GM18951 (cell line): ENCODE measurements at regions not wholly inside any gene's neighbourhood (a gene's known extent, or its start where the extent isn't known, plus 50 kb on each side); places are given as distances from the start of the nearest gene placed in this dataset.

Source experiments
- POLR2A ChIP-seq: IDR thresholded peaks from 4 replicates; pipeline ENCODE4 v1.6.1; 2011; ENCODE audit warnings: mild to moderate bottlenecking; ENCODE audit not compliant: insufficient read length, insufficient read depth; ENCODE audit errors: extremely low read depth
- in situ Hi-C: fragments of 300-500 bp; cut with MboI; formaldehyde crosslinking; loops from one replicate; pipeline ENCODE4 v1.12.0; 2022; ENCODE audit warnings: low sequenced_read_pairs, mixed read lengths, inconsistent platforms; ENCODE audit not compliant: unreplicated experiment

DNA sequence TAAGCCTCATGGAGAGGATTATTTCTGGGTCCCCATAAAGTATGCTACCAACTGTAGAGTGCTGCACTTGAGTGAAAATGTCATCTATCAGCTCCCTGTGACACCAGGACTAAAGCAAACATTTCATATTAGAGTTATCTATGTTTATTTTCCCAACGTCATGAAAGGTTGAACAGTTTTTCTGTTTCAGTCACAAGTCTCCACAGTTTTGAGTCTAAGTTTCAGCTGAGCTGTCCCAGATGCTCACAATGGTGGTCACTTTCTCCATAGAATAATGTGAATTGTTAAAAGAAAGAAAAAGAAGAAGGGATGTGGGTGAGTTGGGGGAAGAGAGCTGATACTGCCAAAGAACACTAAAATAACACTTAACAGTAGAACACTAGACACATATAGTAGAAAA is 126.3 kb upstream of the C9orf72 start:
- no peak for TF ChIP-seq POLR2A
- in situ Hi-C loops, result no loop called here

GRCh38 chr9:27701016-27701415 is 127.7 kb upstream of the C9orf72 start:
- no peak for TF ChIP-seq POLR2A
- in situ Hi-C loops, result no loop called here

- TF ChIP-seq POLR2A, result no peak
- in situ Hi-C loops, result no loop called here
These were observed 128.3 kb upstream of the C9orf72 start for GRCh38 chr9:27701587-27701986.

DNA sequence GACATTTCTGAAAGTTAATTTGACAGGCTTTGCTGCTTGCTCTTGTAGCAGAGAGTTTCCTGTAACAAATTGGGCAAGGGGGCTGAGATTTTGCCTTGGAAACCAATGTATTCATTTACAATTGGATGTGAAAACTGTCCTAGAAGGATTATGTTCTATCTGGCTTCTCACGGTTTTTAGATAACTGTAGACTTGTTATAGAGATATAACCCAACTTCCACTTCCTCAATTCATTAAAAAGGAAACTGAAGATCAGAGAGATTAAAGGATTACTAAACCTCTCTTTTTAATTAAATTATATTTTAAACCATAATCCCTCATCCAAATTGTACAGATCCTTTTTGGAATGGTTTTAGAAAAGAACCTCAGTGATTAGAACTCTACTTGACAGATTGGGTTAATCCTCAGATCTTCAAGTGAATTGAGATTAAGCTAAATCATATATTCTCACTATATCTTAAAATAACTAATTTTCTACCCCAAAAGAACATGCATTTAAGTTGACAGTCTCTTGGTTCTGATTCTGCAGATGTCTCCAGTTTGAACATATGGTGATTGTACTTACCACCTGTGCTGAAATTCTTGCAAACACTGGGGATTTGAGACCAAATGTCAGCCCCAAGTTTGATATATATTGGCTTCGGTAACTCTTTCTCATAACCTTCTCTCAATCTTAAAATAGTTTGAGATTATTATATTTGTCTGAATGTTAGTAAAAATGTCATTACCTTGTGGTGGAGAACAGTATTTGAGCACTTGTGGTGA is 130.1 kb upstream of the C9orf72 start:
- no peak for TF ChIP-seq POLR2A
- in situ Hi-C loops, result no loop called here

DNA sequence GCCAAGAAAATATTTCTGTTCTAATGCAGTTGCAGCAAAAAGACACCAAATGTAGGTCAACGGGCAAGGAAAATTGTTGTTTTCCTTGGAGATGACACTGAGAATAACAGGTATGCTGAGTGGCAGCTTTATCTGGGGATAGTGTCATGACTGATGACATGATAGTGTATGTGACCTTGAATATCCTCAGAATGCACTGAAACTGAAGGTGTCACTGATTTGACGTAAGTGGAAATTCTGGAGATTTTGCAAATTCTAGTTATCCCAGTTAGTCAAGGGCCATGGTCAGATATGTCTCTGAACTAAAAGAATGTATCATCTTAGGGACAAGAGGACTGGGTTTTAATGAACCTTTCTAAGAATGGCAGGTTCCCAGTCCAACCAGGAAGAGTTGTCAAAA is 138.0 kb upstream of the C9orf72 start:
- in situ Hi-C loops, result no loop called here
- no peak for TF ChIP-seq POLR2A

GRCh38 chr9:27712806-27713205 is 139.5 kb upstream of the C9orf72 start:
- in situ Hi-C loops, result no loop called here
- no peak for TF ChIP-seq POLR2A

- in situ Hi-C loops, result no loop called here
- no peak for TF ChIP-seq POLR2A
These were observed 141.1 kb upstream of the C9orf72 start for GRCh38 chr9:27714388-27714787.

GRCh38 chr9:27715651-27716050 is 142.4 kb upstream of the C9orf72 start:
- in situ Hi-C loops, result no loop called here

DNA sequence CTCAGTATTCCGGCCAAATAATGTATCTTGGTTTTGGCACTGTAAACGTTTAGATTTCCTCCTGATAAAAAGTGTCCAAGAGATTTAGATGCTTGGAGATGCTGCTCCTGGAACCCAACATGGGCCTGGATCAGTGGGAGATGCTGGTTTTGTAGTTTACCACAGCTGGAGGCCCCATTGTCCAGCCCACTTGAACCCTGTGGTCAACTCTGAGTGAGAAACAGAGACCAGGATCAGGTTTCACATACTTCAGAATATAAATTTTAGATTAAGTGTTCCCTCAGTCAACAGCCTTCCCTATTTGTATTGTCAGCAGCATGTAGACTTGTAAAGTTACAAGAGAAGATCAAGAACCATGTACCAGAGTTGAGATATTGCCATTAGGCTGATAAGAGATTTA is 144.7 kb upstream of the C9orf72 start:
- in situ Hi-C loops, result no loop called here

More at GRCh38 chr9:27715651-27716050, 142.4 kb upstream of the C9orf72 start:
- no peak for TF ChIP-seq POLR2A

GRCh38 chr9:27719711-27720110 is 146.4 kb upstream of the C9orf72 start:
- TF ChIP-seq POLR2A, result no peak
- in situ Hi-C loops, result no loop called here

More for the DNA sequence above, 144.7 kb upstream of the C9orf72 start:
- TF ChIP-seq POLR2A, result no peak

DNA sequence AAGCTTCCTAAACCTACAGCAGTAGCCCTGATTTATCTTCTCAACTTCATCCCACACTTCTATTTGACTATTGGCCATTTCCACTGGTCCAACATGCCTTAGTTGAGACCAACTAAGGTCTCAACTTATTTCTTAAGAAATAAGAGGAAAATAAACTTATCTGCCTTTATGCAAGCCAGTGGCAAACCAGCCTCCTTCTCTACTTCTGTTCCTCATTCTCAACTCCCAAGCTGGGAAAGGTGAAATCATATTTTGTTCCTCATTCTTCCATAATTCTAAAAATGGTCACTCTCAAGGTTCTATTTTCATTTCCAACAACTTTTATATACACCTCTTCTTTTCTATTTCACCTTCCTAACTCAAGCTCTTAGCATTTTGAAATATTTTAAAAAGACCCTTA is 149.6 kb upstream of the C9orf72 start:
- in situ Hi-C loops, result no loop called here
- TF ChIP-seq POLR2A, result no peak

DNA sequence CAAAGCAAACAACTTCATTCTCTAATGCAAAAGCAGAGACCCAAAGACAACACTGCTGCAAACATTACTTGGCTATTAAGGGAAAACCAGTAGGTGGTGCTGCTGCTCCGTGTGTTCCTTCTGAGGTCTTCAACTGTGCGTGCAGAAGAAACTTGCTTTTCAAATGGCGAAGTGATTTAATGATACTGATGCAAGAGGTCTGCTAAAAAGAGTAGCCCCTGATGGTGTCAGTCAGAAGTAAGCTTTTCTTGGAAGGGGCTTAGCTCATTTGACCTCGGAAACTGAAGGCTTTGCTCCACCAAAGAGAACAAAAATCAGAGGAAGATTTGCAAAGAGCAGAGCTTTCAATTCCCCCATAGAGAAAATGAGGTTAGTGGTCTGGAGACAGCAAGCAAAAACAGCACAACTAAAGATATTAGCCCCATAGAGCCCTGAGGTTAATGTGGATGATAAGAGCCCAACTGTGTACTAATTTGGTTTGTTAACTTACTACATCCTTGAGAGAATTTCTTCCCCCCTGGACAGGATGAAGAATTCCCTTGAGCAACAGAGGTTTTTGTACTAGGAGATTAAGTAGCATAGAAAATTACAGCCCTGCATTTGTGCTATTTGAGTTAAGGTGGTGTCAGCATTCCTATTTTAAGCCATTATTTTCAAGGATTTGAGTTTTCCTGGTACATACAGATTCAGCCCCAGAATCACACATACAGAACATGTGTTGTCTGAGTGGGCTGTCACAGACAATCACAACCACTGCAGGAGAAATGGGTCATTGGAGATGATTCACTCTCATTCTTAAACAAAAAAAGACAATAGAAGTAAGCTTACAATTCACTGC is 153.2 kb upstream of the C9orf72 start:
- no peak for TF ChIP-seq POLR2A
- in situ Hi-C loops, result loop anchor here (25.0 kb wide), 1 partner anchor 336 kb away; no protein-coding TSS in a partner anchor

DNA sequence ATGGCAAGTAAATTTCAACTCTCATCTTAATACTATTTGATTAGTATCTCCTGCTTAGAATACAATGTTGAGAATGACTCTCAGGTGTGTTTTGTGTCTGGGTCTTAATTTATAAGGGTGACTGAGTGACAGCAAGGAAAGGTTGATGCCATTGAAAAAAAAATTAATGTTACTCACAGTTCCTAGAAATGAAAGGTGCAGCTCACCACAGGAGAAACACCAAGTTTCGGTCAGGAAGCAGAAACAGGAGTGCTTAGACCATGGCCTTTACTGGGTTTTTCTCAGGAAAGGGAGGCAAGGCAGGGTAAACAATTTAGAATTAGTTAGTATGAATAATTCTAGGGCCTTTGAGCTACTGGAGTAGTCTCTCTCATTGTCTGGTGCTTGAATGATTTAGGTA is 159.2 kb upstream of the C9orf72 start:
- in situ Hi-C loops, result loop anchor here (25.0 kb wide), 1 partner anchor 330 kb away; no protein-coding TSS in a partner anchor
- no peak for TF ChIP-seq POLR2A
